ENCODE measurements at regions not wholly inside any gene's neighbourhood (a gene's known extent, or its start where the extent isn't known, plus 50 kb on each side); places are given as distances from the start of the nearest gene placed in this dataset.
"Not testable (repeated sequence)": the region's sequence is repeated elsewhere in the genome, so short reads cannot be mapped to it uniquely, and the experiment has no call there.

DNA sequence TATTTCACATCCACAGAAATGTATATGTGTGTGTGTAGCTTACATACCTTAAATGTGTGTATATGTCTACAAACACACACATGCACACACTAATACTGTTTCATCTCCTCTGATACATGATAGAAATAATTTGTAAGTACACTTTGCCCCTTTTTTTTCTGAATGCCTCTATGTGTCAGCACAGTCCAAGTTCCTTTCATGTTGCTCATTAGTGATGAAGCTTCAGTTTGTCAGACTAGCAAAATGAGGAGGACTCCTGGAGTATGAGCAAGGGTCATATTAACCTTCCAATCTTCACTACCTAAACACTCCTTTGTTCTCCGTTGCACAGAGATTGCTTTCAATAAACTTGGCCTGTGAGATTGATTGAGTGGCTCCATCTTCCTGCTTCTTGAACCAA, 935.4 kb downstream of the MRPL39 start:
- no peak for DNase-seq

DNA sequence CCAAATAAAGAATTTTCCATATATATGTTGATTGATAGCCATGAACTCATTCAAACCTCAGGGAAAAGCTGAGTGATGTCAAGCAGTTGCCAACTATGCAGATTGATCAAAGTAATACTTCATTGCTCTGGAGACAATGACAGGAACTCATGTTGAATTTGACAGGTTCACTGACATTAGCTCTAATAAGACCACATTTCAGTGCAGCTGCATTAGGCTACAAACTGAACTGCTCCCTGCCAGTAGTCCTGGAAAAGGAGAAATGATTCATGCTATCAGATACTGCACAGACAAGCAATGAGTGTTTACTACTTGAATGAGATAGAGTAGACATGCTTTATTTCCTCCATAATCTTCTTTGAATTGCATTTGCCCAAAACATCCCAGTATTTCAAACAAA, 948.4 kb downstream of the MRPL39 start:
- peak in 1 of 3 experiments; percentile 14 for DNase-seq

DNA sequence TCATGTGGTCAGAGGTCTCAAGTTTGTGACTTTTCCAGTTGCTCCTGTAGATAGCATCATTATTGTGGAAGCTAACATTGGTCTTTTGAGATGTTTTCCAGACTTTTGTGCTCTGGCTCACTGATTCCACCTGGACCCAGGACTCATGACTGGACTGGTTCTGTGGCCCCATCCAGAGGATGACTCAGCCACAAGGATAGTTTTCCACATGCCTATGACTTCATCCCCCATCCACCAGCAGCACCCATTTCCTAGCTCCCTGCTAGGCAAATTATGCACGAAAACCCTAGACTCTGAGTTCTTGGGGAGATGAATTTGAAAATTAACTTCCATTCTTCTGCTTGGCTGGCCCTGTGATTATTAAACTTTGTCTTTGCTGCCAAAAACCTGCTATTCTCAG, 949.3 kb downstream of the MRPL39 start:
- no peak for DNase-seq

DNA sequence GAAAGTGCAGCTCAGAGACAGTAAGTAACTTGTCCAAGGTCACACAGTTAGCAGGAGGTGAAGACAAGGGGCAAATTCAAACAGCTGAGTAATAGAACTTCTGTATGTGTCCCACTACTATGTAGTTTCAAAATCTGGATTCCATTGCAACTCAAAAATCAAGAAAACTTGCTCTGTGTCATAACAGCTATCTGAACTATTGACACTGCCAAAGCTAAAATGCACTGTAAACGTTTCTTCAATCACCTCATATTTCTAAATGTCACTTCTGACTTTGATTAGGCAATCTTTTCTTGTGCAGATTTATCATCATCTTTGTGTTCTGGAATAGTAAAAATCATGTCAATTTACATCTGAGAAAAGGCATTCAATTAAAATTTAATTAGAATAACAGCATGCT, 957.6 kb downstream of the MRPL39 start:
- no peak for DNase-seq

DNA sequence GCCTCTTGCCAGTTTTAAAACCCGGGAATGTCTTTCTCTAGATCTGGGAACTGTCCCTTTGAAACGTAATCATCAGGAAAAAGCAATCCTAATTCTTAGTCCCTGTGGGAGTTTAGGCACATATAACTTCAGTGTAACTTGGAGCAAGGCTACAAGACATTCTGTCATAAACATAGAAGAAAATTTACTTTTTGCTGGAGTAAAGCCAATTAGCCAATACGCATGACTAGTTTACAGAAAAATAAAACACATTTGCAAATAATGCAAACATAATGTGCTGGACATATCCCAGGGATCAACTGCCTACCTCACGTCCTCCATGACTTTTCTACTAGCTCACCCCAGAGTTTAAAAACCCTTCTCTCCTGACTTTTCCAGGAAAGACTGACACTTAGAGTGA, 970.6 kb downstream of the MRPL39 start:
- DNase-seq, result no peak

DNA sequence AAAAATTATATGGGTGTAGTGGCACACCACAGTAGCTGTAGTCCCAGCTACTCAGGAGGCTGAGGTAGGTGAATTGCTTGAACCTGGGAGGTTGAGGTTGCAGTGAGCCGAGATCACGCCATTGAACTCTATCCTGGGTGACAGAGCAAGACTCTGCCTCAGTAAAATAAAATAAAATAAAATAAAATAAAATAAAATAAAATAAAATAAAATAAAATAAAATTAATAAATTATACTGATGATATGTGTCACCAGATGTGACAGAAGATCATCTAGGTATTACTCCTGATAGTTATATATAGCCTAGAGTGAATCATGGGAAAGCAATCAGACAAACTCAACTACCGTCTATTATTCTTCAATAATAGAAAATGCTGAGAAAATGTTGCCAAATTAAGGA, 972.5 kb downstream of the MRPL39 start:
- DNase-seq, result no peak

DNA sequence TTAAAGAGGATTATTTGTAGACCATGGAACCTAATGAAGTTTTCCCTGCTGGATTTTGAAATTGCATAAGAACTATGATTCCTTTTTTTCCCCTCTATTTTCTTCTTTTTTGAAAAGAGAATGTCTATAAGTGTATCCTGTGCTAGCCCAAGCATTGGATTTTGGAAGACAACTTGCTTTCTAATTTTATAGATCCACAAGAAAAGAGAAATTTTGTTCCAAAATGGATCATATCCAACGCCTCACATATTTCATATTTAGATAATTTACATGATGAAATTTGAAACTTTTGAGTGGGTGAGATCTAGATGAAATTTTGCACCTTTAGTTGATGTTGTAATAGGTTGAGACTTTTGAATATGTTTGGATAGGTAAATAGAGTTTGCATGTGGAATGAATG, 978.7 kb downstream of the MRPL39 start:
- DNase-seq, result no peak

DNA sequence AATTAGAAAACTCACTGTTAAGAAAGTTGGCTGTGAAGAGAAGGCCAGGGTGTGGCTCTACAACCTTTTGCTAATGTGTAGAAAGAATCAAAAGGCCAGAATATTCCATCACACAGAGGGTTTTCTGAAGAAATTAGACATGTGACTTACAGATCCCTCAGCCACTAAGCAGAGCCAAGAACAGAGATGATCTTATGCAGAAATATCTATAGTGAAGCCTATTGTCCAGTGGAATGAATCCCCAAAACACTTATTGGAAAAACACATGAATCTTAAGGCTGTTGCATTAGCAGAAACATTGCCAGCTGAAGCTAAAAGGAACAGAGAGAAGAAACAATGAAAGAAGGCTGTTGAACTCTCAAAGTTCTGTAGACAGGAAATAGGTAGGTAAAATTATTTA, 979.2 kb downstream of the MRPL39 start:
- DNase-seq, result no peak

DNA sequence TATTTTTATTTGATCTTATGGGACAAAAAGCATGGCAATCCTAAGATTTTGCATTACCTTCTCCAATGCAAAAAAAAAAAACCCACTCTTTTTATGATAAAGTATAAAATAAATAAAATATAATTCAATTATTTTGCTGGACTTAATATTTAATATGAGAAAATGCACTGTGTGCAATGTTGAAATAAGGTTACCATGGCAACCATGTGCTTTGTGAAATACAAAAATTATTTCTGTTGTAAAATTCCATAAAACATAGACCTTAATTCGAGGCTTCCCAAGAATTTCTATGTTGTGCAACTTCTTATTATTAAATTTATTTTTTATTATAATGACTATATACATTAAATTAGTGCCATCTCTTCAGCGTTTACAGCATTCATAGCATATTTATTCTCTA, 989.5 kb downstream of the MRPL39 start:
- DNase-seq, result no peak

DNA sequence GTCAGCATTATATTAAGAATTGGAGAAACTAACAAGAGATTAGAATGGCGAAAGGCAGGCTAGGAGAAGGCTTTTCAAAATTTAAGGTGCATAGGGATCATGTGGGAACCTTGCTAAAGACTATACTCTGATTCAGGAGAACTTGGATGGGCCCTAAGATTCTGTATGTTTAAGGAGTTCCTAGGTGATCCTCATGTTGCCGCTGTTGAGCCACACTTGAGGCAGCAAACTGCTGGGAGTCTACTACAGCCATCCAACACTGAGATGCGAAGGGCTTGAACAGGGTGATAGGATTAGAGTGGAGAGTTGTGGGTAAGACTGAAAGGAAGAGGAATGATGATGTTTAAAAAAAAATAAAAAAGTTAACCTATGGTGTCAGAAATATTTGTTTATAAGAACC, 1013.2 kb downstream of the MRPL39 start:
- DNase-seq, result no peak

DNA sequence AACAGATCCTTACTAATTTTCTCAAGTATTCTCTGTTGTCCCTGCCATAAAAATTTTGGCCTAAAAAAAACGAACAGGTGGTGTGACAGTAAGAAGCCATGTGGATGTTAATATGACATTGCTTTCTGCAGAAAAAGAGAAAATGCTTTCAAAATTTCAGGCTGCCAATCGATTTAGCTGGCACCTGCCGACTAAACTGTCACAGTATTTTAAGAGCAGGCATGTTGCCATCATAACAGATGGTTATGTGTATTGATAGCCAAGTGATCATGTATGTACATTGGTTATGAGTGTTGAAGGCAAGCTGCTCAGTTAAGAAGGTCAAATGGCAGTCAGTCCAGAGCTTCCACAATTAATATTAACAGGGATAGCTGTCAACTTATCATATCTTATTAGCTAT, 1017.0 kb downstream of the MRPL39 start:
- peak in 1 of 3 experiments; percentile 41 for DNase-seq

DNA sequence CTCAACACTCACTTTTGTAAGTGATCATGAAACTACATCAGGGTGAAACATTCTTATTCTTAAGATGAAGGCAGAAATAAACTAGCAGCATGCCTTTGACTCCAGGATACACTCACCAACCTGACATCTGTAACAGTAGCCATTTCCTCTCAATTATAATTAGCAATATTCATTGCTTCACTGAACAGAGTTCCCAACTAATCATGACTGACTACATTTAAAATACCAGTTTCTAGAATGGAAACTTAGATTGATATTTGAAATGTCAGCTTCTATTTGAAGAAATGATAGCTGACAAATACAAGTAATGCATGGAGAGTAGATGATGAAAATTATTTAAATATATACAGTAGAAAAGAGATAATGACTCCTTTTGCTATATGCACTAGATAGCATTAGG, 1023.8 kb downstream of the MRPL39 start:
- DNase-seq, result no peak

DNA sequence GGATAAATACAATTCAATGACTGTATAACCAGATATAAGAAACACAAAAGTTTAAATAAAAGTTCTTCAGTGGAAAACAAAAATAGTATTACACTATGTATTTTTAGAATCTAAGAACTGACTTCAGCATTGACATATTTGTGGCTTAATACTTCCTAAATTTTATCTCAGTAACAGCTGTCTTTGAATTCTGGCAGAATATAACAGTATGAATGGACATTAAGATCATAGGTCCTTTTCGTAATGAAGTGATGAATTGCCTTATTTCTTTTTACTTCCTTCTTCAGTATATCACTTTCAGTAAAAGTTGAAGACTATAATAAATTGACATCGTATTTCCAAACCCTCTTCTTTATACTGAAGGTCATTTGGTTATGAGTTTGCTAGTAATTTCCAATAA, 1030.0 kb downstream of the MRPL39 start:
- no peak for DNase-seq

DNA sequence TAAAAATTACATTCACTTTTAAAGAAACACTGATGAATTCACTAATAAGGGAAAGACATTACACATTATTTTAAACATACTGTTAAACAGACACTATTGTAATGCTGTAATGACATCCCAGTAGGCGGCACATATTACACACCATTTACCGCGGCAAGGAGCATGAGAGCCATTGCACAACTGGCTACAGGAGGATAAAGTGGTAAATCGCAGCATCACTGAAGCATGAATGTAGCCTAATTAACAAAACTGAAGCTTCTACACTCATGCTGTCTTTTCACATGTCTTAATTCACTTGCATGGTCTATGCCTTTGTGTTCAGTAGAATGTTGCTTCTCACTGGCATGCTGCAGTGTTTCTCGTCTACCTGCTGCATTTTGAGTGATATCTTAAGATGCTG, 1046.0 kb downstream of the MRPL39 start:
- no peak for DNase-seq

DNA sequence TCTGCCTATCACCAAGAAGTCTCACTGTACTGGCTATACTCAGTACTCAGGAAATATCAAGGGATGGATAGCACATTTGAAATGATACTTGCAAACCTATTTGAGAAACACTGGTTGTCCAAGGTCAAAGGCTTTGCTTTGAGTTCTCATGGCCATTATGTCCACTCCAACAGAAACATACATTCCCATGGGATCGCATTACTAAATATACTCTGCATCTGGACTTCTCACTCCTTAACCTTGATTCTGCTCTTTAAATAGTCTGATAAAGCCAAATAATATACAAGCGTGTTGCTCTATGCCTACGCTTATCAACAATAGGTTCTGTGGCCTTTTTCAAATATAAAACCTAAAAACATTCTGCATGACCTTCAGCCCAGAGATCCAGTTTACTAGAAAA, 1054.8 kb downstream of the MRPL39 start:
- no peak for DNase-seq

DNA sequence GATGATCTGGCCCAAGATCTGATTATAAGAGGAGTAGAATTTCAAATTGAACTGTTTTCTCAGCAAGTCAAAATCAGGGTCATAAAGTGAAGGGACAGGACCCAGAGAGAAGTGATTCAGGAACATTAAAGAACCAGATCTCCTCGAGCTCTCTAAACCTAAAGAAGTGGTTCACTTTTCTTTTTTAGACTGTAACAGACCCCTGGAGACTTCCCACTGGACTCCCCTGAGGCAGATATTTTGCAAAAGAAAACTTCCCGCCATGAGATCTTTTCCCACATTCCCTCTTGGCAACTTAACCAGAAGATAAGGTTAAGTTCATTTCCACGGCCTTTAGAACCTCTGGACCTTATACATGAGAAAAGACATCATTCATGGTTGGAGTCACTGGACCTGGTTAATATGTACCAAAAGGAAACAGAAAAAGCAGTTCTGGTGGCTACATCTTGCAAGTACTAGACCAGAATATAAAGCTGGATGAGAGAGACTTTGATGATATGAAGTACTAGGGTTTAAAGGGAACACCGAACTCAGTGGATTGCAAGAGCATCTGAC, 1061.4 kb downstream of the MRPL39 start:
- no peak for DNase-seq

DNA sequence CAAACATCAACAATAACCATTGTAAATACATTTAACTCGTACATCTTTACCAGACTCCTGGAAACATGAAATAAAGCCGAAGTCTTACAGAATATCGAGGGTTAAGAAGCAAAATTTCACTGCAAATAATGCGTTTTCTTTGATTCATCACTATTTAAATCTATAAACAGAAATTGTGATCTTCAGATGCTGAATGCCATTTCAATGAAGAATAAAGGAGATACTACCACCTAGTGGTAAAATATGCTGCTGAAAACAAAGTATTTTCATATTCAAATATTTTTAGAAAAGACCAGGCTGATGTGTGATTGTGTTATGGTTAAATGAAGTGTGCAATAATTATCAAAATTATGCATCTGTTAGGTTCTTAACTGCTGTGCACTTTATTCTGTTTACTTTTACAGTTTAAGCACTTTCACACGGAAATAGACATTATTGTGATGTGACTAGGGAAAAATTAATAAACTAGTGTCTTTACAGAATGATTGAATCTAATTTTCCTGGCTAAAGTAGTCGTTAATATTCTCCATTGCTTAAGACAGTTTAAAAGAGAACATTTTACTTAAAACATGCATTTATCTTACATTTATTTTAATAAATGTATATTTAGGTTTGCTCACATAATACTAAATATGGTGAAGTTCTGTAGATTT, 1093.1 kb downstream of the MRPL39 start:
- peak in 2 of 3 experiments; percentile 5 to 65 for DNase-seq

DNA sequence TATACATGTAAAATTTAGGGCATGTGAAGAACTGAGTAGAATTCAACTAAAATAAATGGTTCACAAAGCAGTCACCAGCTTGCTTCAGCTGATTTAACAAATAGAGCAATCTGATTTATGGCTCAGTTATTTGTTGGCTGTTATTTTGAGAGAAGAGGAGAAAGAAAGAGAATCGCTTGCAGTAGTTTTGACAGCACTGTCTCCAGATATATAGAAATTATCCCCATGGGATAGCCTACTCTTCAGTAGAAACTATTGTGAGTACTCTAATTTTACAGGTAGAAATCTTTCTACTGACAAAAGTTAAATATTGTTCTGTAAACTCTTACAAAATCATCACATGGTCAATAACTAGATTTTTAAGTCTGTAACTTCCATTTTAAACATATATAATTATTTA, 1098.2 kb downstream of the MRPL39 start:
- DNase-seq, result no peak

DNA sequence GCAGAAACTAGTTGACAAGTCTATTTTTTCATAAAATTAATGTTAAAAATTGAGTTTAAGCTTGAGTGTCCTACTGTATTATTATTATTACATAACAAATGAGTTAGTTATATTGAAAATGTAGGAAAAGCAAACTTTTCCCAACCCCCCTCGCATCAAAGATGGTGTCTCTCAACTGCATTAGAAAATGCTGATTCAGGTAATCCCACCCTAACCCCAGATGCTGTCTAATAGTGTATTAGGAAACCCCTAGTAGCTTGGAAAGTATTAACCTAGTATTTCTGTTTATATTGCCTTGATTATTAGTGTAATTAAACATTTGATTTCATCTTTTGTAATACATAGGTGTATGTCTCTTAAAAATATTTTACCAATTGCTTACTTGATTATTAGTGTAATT, 1120.3 kb downstream of the MRPL39 start:
- DNase-seq, result no peak

DNA sequence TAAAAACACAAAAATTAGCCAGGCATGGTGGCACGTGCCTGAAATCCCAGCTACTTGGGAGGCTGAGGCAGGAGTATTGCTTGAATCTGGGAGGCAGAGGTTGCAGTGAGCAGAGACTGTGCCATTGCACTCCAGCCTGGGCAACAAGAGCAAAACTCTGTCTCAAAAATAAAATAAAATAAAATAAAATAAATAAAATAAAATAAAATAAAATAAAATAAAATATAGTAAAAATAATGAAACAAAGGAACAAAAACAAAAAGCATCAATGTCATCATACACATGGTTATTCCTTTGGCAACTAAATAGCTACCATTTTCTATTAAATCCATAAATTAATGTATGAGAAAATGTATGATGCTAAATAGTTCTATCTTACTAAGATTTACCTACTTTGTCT, 1123.9 kb downstream of the MRPL39 start:
- not testable (repeated sequence) for DNase-seq

DNA sequence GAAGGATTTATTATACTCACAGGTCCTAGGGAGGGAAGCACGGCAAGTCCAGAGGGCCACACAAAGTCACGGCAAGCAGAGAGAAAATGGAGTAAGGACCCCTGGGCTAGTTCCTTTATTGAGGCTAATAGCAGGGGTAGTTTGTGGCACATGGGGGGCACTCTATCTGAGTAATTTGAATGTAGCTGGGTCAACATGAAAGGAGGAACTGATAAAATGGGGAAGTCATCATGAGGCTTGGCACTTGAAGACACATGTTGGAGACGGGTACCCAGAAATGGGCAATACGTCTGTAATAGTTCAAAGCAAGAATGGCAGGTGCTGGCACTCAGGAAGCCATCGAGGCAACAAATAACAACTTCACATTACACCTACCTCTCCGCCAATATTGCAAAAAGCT, 1136.4 kb downstream of the MRPL39 start:
- DNase-seq, result no peak

DNA sequence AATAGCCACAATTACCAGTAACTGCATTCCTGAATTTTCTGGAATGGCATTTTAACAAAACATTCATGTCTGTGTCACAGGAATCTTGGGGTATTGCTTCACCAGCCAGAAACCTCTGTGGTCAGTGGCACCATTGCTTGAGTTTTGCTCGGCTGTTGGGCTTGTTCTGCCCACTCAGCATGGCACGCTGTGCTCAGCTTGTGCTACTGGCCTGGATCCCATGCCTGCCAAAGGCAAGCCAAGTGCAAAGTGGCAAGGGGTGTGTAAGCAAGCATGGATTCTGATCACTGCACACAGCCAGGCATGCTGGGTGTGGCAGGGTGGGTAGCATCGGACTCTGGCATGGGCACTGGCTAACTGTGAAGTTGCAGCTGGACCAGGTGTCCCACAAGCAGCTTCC, 1150.9 kb downstream of the MRPL39 start:
- DNase-seq, result no peak

DNA sequence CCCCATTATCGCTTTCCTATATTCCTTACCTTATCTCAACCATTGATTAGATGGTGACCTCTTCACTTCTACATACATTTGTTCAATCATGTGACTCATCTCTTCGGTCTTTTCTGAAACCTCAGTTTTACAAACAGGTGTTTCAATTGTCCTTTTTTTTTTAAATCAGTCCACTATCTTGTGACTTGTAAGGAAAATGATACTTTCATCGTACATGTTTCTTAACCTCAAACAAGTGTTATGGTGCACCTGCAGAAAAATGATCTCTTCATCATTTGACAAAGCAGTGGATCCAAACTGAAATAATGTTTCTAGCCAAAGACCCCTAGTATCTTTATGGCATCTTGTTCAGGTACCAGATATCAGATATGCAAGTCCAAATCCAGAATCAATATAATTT, 1157.2 kb downstream of the MRPL39 start:
- DNase-seq, result peak in 1 of 3 experiments; percentile 7

DNA sequence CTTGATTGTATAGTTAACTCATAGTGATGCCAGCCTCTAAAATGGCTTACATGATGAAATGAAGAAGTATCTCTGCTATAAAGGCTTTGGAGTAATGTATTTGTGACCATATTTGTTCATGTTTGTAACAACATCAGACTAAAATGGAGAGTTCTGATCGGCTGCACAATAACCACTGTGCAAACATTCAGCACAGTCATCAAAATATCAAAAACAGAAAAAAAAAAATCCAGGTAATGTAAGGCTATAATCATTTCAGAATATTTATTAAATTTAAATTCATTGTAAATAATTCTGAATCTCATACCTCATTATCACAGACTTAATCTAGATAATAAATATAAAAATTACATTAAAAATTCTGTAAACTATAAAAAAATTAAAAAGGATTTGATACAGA, 1161.8 kb downstream of the MRPL39 start:
- no peak for DNase-seq

DNA sequence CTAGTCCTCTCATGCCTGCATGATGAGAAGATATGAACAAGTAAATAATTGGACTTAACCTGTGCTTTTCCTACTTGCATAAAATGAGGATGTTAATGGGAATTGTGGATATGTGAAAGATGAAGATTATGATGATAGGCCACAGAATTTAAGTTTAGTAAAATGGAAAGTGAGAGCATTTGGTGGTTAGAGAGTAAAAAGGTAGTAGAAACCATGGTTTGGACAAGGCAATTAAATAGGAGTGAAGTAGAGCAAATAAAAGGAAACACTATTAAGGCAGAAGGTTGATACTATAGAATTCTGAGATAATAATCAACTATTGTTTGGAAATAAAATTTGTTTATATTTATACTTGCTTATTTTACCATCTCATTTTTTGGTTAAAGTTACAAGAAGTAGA, 1162.5 kb downstream of the MRPL39 start:
- DNase-seq, result no peak

All from NCI-H1417 (cell line).